ENCODE measurements at regions not wholly inside any gene's neighbourhood (a gene's known extent, or its start where the extent isn't known, plus 50 kb on each side); places are given as distances from the start of the nearest gene placed in this dataset.
"Not testable (repeated sequence)": the region's sequence is repeated elsewhere in the genome, so short reads cannot be mapped to it uniquely, and the experiment has no call there.

DNA sequence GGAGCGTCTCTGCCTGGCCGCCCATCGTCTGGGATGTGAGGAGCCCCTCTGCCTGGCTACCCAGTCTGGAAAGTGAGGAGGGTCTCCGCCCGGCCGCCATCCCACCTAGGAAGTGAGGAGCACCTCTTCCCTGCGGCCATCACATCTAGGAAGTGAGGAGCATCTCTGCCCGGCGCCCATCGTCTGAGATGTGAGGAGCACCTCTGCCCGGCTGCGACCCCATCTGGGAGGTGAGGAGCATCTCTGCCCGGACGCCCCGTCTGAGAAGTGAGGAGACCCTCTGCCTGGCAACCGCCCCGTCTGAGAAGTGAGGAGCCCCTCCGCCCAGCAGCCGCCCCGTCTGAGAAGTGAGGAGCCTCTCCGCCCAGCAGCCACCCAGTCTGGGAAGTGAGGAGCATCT lies 84.5 kb downstream of the IDS start:
- not testable (repeated sequence) for DNase-seq

DNA sequence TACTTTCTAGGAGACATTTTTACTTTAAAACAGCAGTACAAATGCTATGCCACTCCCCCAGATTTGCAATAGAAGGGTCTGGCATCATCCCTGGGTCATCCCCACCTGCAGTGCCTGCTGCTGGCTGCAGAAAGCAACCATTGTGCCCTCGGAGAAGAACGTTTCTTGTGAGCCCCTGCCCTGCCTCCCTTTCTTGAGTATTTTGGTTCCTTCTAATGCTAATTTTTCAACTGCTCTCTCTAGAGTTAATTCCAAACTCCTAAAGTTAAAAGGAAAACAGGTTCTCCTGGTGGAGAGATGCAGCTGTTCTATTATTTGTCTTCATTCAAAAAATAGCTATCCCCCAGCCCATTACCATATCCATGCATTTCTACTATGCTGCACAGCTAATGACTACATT lies 107.1 kb downstream of the IDS start:
- no peak for DNase-seq

DNA sequence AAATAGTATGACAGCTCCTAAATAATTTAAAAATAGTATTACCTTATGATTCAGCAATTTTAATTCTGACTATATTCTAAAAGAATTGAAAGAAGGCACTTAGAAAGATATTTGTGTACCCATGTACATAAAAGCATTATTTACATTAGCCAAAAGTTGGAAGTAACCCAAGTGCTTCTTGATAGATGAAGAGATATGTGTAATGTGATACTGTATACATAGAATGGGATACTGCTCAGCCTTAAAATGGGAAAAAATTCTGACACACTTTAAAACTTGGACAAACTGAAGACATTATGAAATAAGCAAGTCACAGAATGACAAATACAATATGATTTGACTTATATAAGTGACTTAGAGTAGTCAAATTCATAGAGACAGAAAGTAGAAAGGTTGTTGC lies 112.2 kb downstream of the IDS start:
- DNase-seq = no peak

DNA sequence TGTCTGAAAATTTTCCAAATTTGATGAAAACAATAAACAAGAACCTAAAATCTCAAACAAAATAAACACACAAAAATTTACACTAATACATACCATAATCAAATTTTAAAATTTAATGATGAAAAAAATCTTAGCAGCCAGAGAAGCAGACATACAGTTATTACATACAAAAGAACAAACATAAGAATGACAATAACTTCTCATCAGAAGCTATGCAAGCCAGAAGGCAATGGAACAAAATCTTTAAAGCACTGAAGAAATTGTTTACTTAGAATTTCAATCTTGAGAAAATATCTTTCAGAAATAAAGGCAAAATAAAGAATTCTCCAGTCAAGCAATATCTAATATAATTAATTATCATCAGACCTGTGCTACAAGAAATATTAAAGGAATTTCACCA lies 121.3 kb downstream of the IDS start:
- DNase-seq = no peak

DNA sequence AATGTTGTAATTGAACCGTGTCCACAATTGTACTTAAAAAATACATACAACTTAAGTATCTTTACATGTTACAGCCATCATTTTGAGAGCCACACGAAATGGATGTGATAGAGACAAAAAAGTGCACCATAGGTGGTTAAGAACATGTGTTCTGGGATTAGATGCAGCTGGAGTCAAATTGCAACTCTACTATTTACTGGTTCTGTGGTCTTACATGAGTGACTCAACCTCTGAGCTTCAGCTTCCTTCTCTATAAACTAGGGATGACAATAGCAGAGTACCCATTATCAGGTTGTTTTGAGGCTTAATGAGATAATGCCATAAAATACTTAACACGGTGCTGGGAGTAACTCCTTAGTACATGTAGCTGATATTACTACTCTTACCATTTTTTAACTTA lies 130.4 kb downstream of the IDS start:
- DNase-seq = no peak

DNA sequence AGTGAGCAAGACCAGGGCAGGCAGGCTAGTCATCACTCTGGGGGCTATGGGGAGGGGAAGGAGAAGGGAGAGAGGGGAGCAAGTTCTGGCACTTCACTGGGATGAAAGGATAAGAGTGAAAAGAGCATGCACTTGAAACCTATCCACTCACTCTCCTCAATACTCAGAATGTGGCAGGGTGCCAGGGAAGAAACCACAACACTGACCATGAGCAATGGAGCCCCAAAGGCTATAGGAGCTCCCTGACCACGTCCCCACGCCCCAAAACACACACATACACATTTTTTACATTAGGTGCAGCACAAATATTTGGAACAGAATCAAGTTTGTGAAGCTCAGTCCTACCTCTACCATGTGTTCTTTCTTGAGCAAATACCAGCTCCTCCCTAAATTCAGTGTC lies 132.2 kb downstream of the IDS start:
- no peak for DNase-seq

DNA sequence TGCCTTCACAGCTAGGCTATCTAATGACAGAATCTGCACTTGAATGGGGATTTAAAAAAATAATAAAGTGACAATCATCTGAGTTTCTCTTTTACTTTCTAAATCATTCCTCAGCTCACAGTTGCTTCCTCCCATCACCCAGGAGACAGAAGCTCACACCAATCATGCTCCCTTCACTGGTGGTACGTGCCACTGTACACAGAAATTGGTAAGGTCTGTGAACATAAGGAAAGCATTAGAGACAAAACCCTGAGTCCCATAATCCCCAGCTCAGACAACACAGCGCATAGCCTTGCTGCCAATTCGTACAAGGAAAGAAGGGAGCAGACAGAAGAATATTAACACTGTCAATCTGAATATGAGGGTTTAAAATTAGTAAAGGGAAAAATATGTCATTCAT lies 133.1 kb downstream of the IDS start:
- DNase-seq = no peak

DNA sequence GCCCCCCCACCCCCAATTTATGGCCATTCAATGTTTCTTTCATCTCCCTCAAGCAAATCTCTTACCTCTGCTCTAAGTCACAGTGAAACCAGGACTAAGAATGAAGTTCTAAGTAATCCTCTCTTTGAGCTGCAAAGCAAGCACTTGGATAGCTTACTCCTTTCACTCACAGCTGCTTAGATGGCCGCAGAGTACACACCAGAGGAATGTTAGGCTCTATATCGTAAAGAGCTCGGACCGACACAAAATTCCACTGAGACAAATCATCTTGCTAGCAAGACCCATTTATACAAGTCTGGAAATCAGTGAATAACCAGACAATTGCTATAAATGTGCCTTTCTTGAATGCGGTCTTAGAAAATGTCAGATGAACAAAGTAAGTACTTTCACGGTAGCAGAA lies 135.0 kb downstream of the IDS start:
- DNase-seq = no peak

GRCh38 chrX:149365552-149365951 lies 139.6 kb downstream of the IDS start:
- DNase-seq = no peak

DNA sequence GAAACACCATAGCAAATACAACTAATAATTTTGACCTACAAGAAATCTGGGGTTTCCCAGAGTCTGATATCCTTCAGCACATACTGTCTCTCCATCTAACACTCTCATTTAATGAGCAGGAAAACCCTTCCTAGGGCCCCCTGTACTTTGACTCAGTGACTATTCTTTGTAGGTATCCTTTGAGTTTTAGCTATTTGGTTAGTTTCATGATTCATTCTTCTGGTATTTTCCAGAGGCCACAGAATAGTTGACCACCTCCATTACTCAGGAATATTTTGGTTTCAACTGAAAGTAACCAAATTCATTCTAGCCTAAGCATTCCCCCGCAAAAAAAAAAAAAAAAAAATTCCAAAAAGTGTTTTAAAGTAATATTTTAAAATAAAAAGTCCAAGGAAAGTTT lies 140.0 kb downstream of the IDS start:
- no peak for DNase-seq

DNA sequence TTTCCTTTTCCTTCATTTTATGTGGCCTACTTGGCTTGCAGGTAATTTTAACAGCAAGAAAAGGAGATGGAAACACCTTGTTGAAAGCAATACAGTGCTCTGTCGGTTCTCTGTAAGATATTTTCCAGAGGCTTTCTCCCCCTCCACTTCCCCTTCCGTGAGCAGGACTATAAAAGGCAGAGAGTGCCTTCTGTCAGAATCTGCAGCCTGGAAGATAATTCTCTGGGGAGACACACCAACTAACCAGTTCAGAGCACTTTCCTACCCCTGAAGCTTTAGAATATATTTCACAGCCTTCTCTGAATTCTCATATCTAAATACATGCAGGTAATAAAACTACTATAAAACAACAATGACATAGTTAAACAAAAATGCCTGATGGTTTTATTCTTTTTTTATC lies 141.1 kb downstream of the IDS start:
- no peak for DNase-seq

DNA sequence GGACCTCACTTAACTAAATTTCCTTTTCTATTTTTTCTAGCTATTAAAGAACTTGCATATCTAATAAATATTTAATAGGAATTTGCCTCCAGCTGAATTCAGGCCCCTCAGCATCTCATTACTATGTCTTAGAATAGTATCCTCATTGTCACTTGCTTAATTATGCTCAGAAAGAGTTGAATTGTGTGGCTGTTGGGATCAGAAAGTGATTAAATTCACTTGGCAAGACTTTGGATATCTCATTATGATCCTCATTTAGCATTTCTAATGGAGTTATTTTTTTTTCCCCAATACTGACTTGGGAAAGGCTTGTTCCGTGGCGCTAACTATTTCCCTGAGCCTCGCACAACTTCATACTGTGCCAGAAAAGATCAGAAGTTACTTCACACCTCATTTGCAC lies 158.8 kb downstream of the IDS start:
- DNase-seq = no peak

- no peak for DNase-seq
Measured at GRCh38 chrX:149322316-149322715, 182.8 kb downstream of the IDS start.

GRCh38 chrX:149313871-149314371 lies 191.2 kb downstream of the IDS start:
- no peak for DNase-seq

- DNase-seq = no peak
Measured at GRCh38 chrX:149312988-149313387, 192.1 kb downstream of the IDS start.

GRCh38 chrX:149312097-149312496 lies 193.0 kb downstream of the IDS start:
- no peak for DNase-seq

DNA sequence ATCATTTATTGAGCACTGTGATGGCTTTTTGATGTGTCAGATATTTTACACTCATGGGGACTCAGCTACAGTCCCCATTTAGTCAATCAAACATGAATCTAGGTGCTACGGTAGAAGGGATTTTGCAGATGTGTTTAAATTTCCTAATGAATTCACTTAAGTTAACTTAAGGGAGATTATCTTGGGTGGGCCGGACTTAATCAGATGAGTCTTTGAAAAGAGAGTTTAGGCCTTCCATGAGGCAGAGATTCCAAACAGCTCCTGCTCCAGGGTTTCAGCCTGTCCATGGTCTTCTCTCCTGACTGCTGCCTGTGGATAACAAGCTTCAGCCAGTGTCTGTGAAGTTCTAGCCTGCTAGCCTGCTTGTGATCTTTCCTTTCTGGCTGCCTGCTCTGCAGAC lies 202.4 kb downstream of the IDS start:
- no peak for DNase-seq

DNA sequence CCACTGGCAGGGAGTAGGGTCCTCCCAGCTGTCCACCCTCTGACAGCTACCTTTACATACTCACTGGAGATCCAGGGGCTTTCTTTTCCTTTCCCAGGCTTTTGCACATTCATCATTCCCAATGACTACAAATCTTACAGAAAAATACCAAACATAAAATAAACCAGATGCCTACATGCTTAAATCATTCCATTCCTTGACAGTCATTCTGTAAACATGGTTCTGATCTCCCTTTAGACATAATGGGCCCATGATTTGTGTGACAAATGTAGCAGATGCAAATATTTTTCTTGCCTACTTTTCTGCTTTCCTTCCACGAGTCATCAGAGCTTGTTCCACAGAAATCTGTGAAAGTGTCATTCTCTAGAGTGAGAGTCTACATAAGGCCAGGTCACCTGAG lies 207.0 kb downstream of the IDS start:
- no peak for DNase-seq

DNA sequence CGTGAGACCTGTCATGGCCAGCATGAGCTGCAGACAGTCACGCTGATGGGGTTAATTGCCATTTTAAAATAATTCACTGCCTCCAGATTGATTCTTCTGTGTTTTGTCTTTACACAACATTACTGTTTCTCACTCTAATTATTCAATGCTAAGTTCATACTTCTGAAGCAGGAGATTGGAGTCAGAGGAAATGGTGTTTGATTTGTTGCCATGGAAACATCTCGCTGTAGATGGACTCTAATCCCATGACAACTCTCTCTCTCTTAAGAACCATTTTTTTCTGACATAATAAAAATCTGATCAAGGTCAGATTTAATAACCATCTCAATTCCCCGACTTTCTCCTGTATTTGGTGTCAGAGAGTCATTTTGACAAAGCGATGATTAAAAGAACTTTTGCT lies 209.0 kb downstream of the IDS start:
- DNase-seq = no peak

- peak; percentile 31 to 39 for DNase-seq
Measured at GRCh38 chrX:149286940-149287349, 218.2 kb downstream of the IDS start.

DNA sequence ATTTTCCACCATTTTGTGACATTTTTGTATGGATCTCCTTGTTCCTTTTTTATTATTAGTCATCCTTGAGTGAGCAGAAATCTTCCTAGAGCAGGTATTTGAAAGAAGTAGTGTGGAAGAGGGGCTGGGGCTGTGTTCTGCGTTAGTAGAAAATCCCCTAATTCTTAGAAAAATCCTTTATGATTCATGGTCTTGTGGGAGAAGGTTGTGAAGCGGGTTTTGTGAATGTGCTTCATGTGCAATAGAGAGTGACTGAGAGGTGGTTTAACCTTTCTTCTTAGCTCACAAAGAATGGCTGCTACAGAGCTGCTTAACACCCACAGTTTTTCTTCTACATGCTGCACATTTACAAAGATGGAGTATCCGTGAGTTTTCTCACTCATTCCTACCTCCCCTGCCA lies 220.5 kb downstream of the IDS start:
- DNase-seq = no peak

DNA sequence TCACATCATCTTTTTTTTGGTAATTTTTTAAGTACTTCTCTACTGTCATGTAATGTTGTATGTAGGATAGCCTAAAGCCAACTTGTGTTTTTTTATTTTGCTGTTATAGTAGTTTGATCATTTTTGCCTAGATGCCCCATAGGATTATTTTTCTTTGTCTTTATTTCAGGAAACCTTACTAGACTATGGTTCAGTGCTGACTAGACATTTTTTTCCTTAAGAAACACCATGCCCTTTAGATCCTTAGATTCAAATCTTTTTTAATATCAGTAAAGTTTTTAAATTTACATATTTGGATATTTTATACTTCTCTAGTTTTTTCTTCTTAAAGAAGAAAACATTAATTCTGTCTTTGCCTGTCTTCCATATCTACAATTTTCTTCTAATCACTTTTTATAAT lies 221.3 kb downstream of the IDS start:
- no peak for DNase-seq

GRCh38 chrX:149282909-149283308 lies 222.2 kb downstream of the IDS start:
- DNase-seq = no peak

- no peak for DNase-seq
Measured at GRCh38 chrX:149280011-149280410, 225.1 kb downstream of the IDS start.

- DNase-seq = no peak
Measured at GRCh38 chrX:149275836-149276235, 229.3 kb downstream of the IDS start.

GRCh38 chrX:149274516-149275105 lies 230.5 kb downstream of the IDS start:
- DNase-seq = no peak
